Tibial nerve (tissue), 4 donors: ENCODE measurements at regions not wholly inside any gene's neighbourhood (a gene's known extent, or its start where the extent isn't known, plus 50 kb on each side); places are given as distances from the start of the nearest gene placed in this dataset.

ENCODE experiments used
- CTCF ChIP-seq, 5 experiments: fragments of 200-600 bp in 3 of 5; fragments of 450-650 bp in 2 of 5; sonication (generic) in 3 of 5; IDR thresholded peaks; one replicate each; pipeline ENCODE4 v1.5.1; 2016 to 2019; ENCODE audit warnings: antibody characterized with exemption in 5 of 5, mild to moderate bottlenecking in 3 of 5, moderate library complexity in 2 of 5
- EP300 ChIP-seq, 2 donors: sonication (generic); formaldehyde crosslinking; IDR thresholded peaks; one replicate each; pipeline ENCODE4 v1.6.1; 2017; ENCODE audit warnings: antibody characterized with exemption in 2 of 2, mild to moderate bottlenecking in 1 of 2
- POLR2A ChIP-seq, 2 donors: fragments of 450-650 bp; IDR thresholded peaks; one replicate each; pipeline ENCODE4 v1.6.1; 2017; ENCODE audit warnings: antibody characterized with exemption in 2 of 2, mild to moderate bottlenecking in 2 of 2, moderate library complexity in 2 of 2

- TF ChIP-seq CTCF (IDR thresholded peaks at IDR 0.05) (no peak), POLR2A (IDR thresholded peaks at IDR 0.05) (no peak), EP300 (IDR thresholded peaks at IDR 0.05) (no peak)
Observed at GRCh38 chr5:61991866-61992265, 314.1 kb upstream of the KIF2A start.
